ENCODE measurements at regions not wholly inside any gene's neighbourhood (a gene's known extent, or its start where the extent isn't known, plus 50 kb on each side); places are given as distances from the start of the nearest gene placed in this dataset.
A peak's percentile ranks its signal among the peaks of the same experiment; 100 is the strongest.

DNA sequence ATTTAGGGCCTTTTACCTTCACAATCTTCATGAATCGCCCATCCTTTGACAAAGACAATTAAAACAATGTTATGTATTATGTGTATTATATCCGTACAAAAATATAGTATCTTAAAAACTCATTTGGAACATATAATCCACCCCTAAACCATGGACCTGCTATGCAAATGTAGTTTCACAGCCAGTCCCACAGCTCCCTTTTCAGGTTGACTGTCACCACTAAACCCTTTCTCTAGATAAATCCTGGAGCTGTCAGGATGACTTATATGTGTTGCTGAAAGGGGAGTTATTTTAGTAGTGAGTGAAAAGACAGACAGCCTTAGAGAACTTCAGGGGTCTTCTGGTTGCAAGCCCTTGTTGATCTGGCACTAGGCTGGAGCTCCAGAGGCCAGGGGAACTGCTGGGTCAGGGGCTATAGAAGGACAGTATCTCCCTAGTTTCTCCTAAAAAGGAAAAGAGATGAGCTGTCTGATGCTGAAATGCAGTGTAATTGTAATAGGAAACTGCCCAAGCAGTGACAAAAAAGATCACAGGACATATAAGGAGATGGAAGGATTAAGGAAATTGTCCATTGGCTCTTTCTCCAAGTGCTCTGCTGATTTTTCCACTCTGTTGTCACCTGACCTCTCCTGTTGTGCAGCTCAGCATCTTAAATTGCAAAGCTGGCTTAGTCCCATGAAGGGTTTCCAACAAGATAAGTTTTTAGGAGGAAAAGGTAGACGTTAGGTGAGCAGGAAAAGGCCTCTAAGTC, 127.7 kb downstream of the S1PR1 start:
- no peak overlapping the region for H3K56ac ChIP-seq (replicated peaks; ENCODE audit: insufficient read length, low read depth, low read length)
- POLR2A ChIA-PET (ENCODE audit: partially characterized antibody), result no interaction called here
- H2AFZ ChIP-seq (ENCODE audit: low read length), result peak overlapping the region; percentile 67; the same call in 1 of the 2 replicates

More for the DNA sequence above, 127.7 kb downstream of the S1PR1 start:
- H4K91ac ChIP-seq (replicated peaks; ENCODE audit: insufficient read length, low read length), result no peak overlapping the region
- WGBS, 2 experiments (ENCODE audit: extremely low coverage in 1 of 2, insufficient coverage in 1 of 2, insufficient read length in 1 of 2, insufficient replicate concordance in 2 of 2, low coverage in 1 of 2, low lambda C conversion rate in 2 of 2, missing lambda C conversion rate in 1 of 2), result 91% methylated on average over 3 of the region's 3 CpGs; no CpG with 5 or more reads in 1 of the 2 experiments
- H2BK12ac ChIP-seq (ENCODE audit: low read depth, low read length), result no peak overlapping the region
- no peaks in the 10 kb centered on the region for H3K36me3 ChIP-seq (ENCODE audit: control insufficient read depth in 2 of 4, insufficient read depth in 4 of 4, low read length in 3 of 4)
- H3K9me3 ChIP-seq (ENCODE audit: insufficient read depth in 2 of 2, low read depth in 1 of 2, low read length in 1 of 2), result no peaks in the 10 kb centered on the region
- no peak overlapping the region for H3K4me3 ChIP-seq (ENCODE audit: extremely low read depth in 1 of 4, insufficient read depth in 2 of 4, low read depth in 3 of 4, low read length in 4 of 4)
- no peak overlapping the region for H3K14ac ChIP-seq (ENCODE audit: insufficient read length)
- no peak overlapping the region for H4K5ac ChIP-seq (ENCODE audit: insufficient read length, low read depth, low read length)
- H4K8ac ChIP-seq (ENCODE audit: extremely low read depth, insufficient read depth, low read length), result no peak overlapping the region
- H3K23ac ChIP-seq (ENCODE audit: insufficient read length), result no peak overlapping the region
- H3K9ac ChIP-seq (replicated peaks in 1 of 4; ENCODE audit: extremely low read depth in 1 of 4, low read depth in 3 of 4, low read length in 3 of 4), result no peak overlapping the region
- no peak for FAIRE-seq
- no peaks in the 10 kb centered on the region for H4K20me1 ChIP-seq (replicated peaks in 1 of 2; ENCODE audit: control insufficient read depth in 1 of 2, insufficient read depth in 2 of 2, low read length in 2 of 2)
- no peak overlapping the region for H2BK120ac ChIP-seq (replicated peaks; ENCODE audit: low read depth, low read length)
- H3K4ac ChIP-seq (replicated peaks; ENCODE audit: insufficient read length, low read depth, low read length), result no peak overlapping the region
- no peaks in the 10 kb centered on the region for H3K79me1 ChIP-seq (ENCODE audit: low read depth, low read length)
- H2BK5ac ChIP-seq (ENCODE audit: low read depth, low read length), result no peak overlapping the region
- TF ChIP-seq BCL11A (IDR thresholded peaks at IDR 0.05; ENCODE audit: low read depth in 2 of 2, low read length in 2 of 2), result no peak
- no peak for TF ChIP-seq RXRA (IDR thresholded peaks at IDR 0.05; ENCODE audit: insufficient read depth, low read depth, low read length)
- no peak for TF ChIP-seq RNF2 (IDR thresholded peaks at IDR 0.05; ENCODE audit: borderline replicate concordance, low read depth, low read length, missing control alignments, poor library complexity, severe bottlenecking)
- TF ChIP-seq EZH2 (IDR thresholded peaks at IDR 0.05; ENCODE audit: low read depth, low read length, severe bottlenecking), result no peak
- peaks cover 0 to 4% (median 0%) of the 10 kb centered on the region in 4 experiments; a peak in 1 of 7 replicates for H3K4me1 ChIP-seq (replicated peaks in 1 of 4; ENCODE audit: control insufficient read depth in 3 of 4, insufficient read depth in 4 of 4, low read length in 3 of 4)
- no peak for DNase-seq (ENCODE audit: low read depth in 1 of 2, low spot score in 2 of 2)
- no peak overlapping the region for H2AK5ac ChIP-seq (ENCODE audit: low read depth, low read length)
- H2BK15ac ChIP-seq (ENCODE audit: low read length), result no peak overlapping the region
- H3K4me2 ChIP-seq (ENCODE audit: insufficient read depth in 1 of 2, low read depth in 2 of 2, low read length in 2 of 2), result no peak overlapping the region
- H3K23me2 ChIP-seq (ENCODE audit: low read depth, low read length), result no peaks in the 10 kb centered on the region
- no peaks in the 10 kb centered on the region for H3K79me2 ChIP-seq (ENCODE audit: control insufficient read depth in 1 of 2, insufficient read depth in 2 of 2, low read length in 2 of 2)
- no peak overlapping the region for H2BK20ac ChIP-seq (ENCODE audit: low read length)
- H3K18ac ChIP-seq (ENCODE audit: extremely low read depth, low read length), result no peak overlapping the region
- H3K27ac ChIP-seq (ENCODE audit: low read depth, low read length), result no peak overlapping the region
- CTCF ChIA-PET (ENCODE audit: partially characterized antibody), result interaction anchor here (0.6 to 1.4 kb wide), 4 partner anchors 8 to 444 kb away, joined by 3 to 6 read pairs (median 4); no protein-coding TSS in a partner anchor
- no peaks in the 10 kb centered on the region for H3K27me3 ChIP-seq (replicated peaks in 1 of 4; ENCODE audit: control insufficient read depth in 3 of 4, extremely low read depth in 1 of 4, insufficient read depth in 3 of 4, low read length in 3 of 4)
